Hepatocyte (in vitro differentiated cells): ENCODE measurements at regions not wholly inside any gene's neighbourhood (a gene's known extent, or its start where the extent isn't known, plus 50 kb on each side); places are given as distances from the start of the nearest gene placed in this dataset.

Experiments used
- DNase-seq: peaks from one replicate; pipeline ENCODE4 v3.0.0-alpha.2; 2016; ENCODE audit warnings: low spot score
- H2AFZ ChIP-seq: fragments of 200-600 bp; sonication (generic); 2 replicates; pipeline ENCODE4 v1.6.0; 2016; ENCODE audit warnings: antibody characterized with exemption, mild to moderate bottlenecking
- H3K27ac ChIP-seq: fragments of 200-600 bp; sonication (generic); 2 replicates; pipeline ENCODE4 v1.5.1; 2016; ENCODE audit warnings: mild to moderate bottlenecking
- H3K27me3 ChIP-seq: fragments of 200-600 bp; sonication (generic); 2 replicates; pipeline ENCODE4 v1.6.1; 2016
- H3K36me3 ChIP-seq: fragments of 200-600 bp; sonication (generic); replicated peaks from 2 replicates; pipeline ENCODE4 v1.5.1; 2016; ENCODE audit warnings: low read depth; ENCODE audit not compliant: insufficient read depth
- H3K4me1 ChIP-seq: fragments of 200-600 bp; sonication (generic); 2 replicates; pipeline ENCODE4 v1.5.1; 2016; ENCODE audit warnings: mild to moderate bottlenecking, moderate library complexity; ENCODE audit not compliant: insufficient read depth
- H3K4me2 ChIP-seq: fragments of 200-600 bp; sonication (generic); 2 replicates; pipeline ENCODE4 v1.6.0; 2016
- H3K4me3 ChIP-seq: fragments of 200-600 bp; sonication (generic); 2 replicates; pipeline ENCODE4 v1.5.1; 2016; ENCODE audit warnings: mild to moderate bottlenecking
- H3K79me2 ChIP-seq: fragments of 200-600 bp; sonication (generic); 2 replicates; pipeline ENCODE4 v1.6.0; 2017; ENCODE audit warnings: mild to moderate bottlenecking
- H3K9me2 ChIP-seq: fragments of 200-600 bp; sonication (generic); replicated peaks from 2 replicates; pipeline ENCODE4 v1.6.0; 2017; ENCODE audit warnings: mild to moderate bottlenecking; ENCODE audit not compliant: insufficient read depth
- H3K9me3 ChIP-seq: fragments of 200-600 bp; sonication (generic); 2 replicates; pipeline ENCODE4 v1.5.1; 2016; ENCODE audit warnings: low read depth, mild to moderate bottlenecking
- H4K20me1 ChIP-seq: fragments of 200-600 bp; sonication (generic); 2 replicates; pipeline ENCODE4 v1.6.0; 2016; ENCODE audit warnings: mild to moderate bottlenecking; ENCODE audit not compliant: insufficient read depth, poor library complexity, severe bottlenecking
- CTCF ChIP-seq: fragments of 200-600 bp; sonication (generic); IDR thresholded peaks from 2 replicates; pipeline ENCODE4 v1.5.1; 2016; ENCODE audit warnings: antibody characterized with exemption, mild to moderate bottlenecking; ENCODE audit not compliant: poor library complexity
- EZH2 ChIP-seq: fragments of 200-600 bp; sonication (generic); IDR thresholded peaks from 2 replicates; pipeline ENCODE4 v1.6.1; 2016; ENCODE audit warnings: antibody characterized with exemption, mild to moderate bottlenecking, borderline replicate concordance
- EZH2phosphoT487 ChIP-seq: fragments of 200-600 bp; sonication (generic); IDR thresholded peaks from one replicate; pipeline ENCODE4 v1.6.1; 2018; ENCODE audit warnings: antibody characterized with exemption, mild to moderate bottlenecking, low read depth, moderate library complexity; ENCODE audit not compliant: unreplicated experiment, severe bottlenecking
- WGBS: methylation state at CpG from one replicate; pipeline ENCODE4 v1.1.6; 2016; ENCODE audit warnings: low lambda C conversion rate; ENCODE audit errors: missing lambda C conversion rate; 5-methylcytosine and 5-hydroxymethylcytosine counted together

GRCh38 chr10:52566471-52567246 lies 205.9 kb downstream of the MBL2 start:
- 49% methylated on average over 4 of the region's 4 CpGs for WGBS
- H3K27ac ChIP-seq: no peak overlapping the region
- peak overlapping the region; percentile 45 for H3K4me2 ChIP-seq
- no peaks in the 10 kb centered on the region for H3K9me3 ChIP-seq
- TF ChIP-seq EZH2phosphoT487 (no peak), CTCF (peak; percentile 50)
- H3K9me2 ChIP-seq: no peaks in the 10 kb centered on the region
- H2AFZ ChIP-seq: peak overlapping the region; percentile 51
- H3K79me2 ChIP-seq: no peaks in the 10 kb centered on the region
- no peaks in the 10 kb centered on the region for H4K20me1 ChIP-seq
- H3K4me1 ChIP-seq: peaks cover 3% of the 10 kb centered on the region
- H3K36me3 ChIP-seq: no peaks in the 10 kb centered on the region
- no peaks in the 10 kb centered on the region for H3K27me3 ChIP-seq
- peak; percentile 41 for DNase-seq
- no peak overlapping the region for H3K4me3 ChIP-seq

GRCh38 chr10:52567247-52567580 lies 205.4 kb downstream of the MBL2 start:
- TF ChIP-seq CTCF (no peak), EZH2phosphoT487 (no peak), EZH2 (no peak)
- no peak for DNase-seq
- H3K9me3 ChIP-seq: no peaks in the 10 kb centered on the region
- no peaks in the 10 kb centered on the region for H4K20me1 ChIP-seq
- no peaks in the 10 kb centered on the region for H3K9me2 ChIP-seq
- H3K4me3 ChIP-seq: no peak overlapping the region
- no peak overlapping the region for H3K27ac ChIP-seq
- WGBS: 82% methylated on average over 3 of the region's 3 CpGs
- H3K79me2 ChIP-seq: no peaks in the 10 kb centered on the region
- no peak overlapping the region for H2AFZ ChIP-seq
- H3K36me3 ChIP-seq: no peaks in the 10 kb centered on the region
- peaks cover 3% of the 10 kb centered on the region for H3K4me1 ChIP-seq
- no peak overlapping the region for H3K4me2 ChIP-seq
- H3K27me3 ChIP-seq: no peaks in the 10 kb centered on the region

GRCh38 chr10:52568309-52568708 lies 204.3 kb downstream of the MBL2 start:
- no peaks in the 10 kb centered on the region for H3K79me2 ChIP-seq
- no peaks in the 10 kb centered on the region for H3K9me3 ChIP-seq
- H3K4me2 ChIP-seq: no peak overlapping the region
- no peak for DNase-seq
- no peak overlapping the region for H3K27ac ChIP-seq
- no peaks in the 10 kb centered on the region for H3K9me2 ChIP-seq
- no peak for TF ChIP-seq CTCF
- H3K27me3 ChIP-seq: no peaks in the 10 kb centered on the region
- no peaks in the 10 kb centered on the region for H4K20me1 ChIP-seq
- no peak overlapping the region for H2AFZ ChIP-seq
- H3K36me3 ChIP-seq: no peaks in the 10 kb centered on the region
- H3K4me1 ChIP-seq: peaks cover 3% of the 10 kb centered on the region
- 94% methylated on average over 2 of the region's 2 CpGs for WGBS
- H3K4me3 ChIP-seq: no peak overlapping the region

GRCh38 chr10:52570490-52570889 lies 202.1 kb downstream of the MBL2 start:
- no peak overlapping the region for H2AFZ ChIP-seq
- peaks cover 3% of the 10 kb centered on the region for H3K4me1 ChIP-seq
- no peaks in the 10 kb centered on the region for H3K36me3 ChIP-seq
- H3K4me2 ChIP-seq: no peak overlapping the region
- no peak overlapping the region for H3K4me3 ChIP-seq
- no peak overlapping the region for H3K27ac ChIP-seq
- no peaks in the 10 kb centered on the region for H3K9me3 ChIP-seq
- no peaks in the 10 kb centered on the region for H3K9me2 ChIP-seq
- no peaks in the 10 kb centered on the region for H3K79me2 ChIP-seq
- 100% methylated on average over 1 of the region's 1 CpG for WGBS
- no peak for TF ChIP-seq EZH2phosphoT487
- TF ChIP-seq CTCF: no peak
- TF ChIP-seq EZH2: no peak
- no peak for DNase-seq
- no peaks in the 10 kb centered on the region for H3K27me3 ChIP-seq
- no peaks in the 10 kb centered on the region for H4K20me1 ChIP-seq
